HuH-7 (cell line): ENCODE measurements at regions not wholly inside any gene's neighbourhood (a gene's known extent, or its start where the extent isn't known, plus 50 kb on each side); places are given as distances from the start of the nearest gene placed in this dataset.
A peak's percentile ranks its signal among the peaks of the same experiment; 100 is the strongest.
"Not testable (repeated sequence)": the region's sequence is repeated elsewhere in the genome, so short reads cannot be mapped to it uniquely, and the experiment has no call there.

Source experiments
- DNase-seq: peaks from one replicate; pipeline ENCODE4 v3.0.0; 2011; ENCODE audit warnings: low spot score

DNA sequence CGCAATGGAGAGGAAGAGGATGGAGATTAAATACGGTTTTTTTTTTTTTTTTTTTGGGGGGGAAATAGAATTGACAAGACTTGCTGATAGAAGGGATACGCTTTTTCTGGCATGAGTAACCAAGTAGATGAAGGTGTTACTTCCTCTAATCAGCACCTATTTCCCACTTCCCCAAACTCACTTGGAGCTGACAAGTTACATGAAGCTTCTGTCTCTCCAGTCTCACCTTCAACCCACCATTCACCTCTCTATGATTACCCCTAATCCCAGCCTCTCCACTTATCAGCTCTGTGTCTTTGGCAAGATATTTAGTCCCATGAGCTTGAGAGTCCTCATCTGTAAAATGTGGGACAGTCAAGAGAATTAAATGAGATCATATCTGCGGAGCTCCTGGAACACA, 185.9 kb upstream of the HS3ST3A1 start:
- DNase-seq, result no peak

GRCh38 chr17:13788385-13788784, 186.7 kb upstream of the HS3ST3A1 start:
- DNase-seq, result no peak

DNA sequence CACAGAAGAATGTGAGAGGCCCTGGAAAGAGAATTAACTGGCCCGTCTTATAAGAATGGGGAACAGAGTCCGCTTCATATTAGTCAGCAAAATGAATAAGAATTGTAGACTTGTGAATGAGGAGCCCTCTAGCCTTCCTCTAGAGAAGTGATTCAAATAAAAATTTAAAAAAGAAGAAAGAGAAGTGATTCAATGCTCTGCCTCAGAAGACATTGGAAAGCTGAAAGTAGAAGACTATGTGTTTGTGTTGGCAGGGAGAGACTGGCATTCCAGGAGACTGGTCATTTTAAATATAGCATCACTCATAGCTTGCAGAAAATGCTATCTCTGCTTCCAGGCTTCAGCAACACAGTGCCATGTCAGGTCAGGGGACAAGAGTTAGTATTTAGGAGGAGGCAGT, 190.6 kb upstream of the HS3ST3A1 start:
- no peak for DNase-seq

DNA sequence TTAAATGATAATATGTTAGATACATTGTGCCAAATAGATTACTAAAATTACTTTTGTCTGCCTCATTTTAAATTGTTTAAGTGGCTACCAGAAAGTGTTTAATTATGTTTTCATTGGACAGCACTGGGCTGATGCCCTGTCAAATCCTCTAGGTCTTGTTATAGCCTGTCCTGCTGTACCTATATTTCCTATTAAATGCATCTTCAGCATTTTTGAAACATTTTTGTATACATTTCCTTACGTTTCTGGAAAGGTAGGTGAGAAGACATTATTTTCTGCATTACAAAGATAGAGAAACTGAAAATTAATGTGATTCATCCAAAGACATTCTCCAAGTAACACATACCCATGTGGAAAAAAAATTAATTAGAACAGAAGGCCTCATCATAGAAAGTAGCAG, 192.2 kb upstream of the HS3ST3A1 start:
- DNase-seq, result no peak

DNA sequence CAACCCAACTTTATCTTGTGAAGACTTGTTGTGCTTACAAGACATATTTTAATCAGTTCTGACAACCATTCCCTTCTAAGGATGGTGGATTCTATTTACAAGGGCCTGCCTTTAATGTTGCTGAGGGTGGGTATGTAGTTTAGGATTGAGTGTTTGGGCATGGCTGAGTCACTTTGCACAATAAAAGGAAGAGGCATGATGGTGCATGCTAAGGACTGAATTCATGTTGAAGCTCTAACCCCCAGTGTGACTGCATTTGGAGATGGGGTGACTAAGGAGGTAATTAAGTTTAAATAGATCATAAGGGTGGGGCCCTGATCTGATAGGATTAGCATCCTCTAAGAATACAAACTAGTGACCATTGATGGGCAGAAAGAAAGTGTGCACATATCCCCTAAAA, 196.1 kb upstream of the HS3ST3A1 start:
- no peak for DNase-seq

- DNase-seq, result no peak
Observed at GRCh38 chr17:13806092-13806491, 204.4 kb upstream of the HS3ST3A1 start.

GRCh38 chr17:13807103-13807502, 205.4 kb upstream of the HS3ST3A1 start:
- no peak for DNase-seq

- no peak for DNase-seq
Observed at GRCh38 chr17:13812350-13812749, 210.6 kb upstream of the HS3ST3A1 start.

- peak; percentile 22 for DNase-seq
Observed at GRCh38 chr17:13813347-13814240, 211.9 kb upstream of the HS3ST3A1 start.

DNA sequence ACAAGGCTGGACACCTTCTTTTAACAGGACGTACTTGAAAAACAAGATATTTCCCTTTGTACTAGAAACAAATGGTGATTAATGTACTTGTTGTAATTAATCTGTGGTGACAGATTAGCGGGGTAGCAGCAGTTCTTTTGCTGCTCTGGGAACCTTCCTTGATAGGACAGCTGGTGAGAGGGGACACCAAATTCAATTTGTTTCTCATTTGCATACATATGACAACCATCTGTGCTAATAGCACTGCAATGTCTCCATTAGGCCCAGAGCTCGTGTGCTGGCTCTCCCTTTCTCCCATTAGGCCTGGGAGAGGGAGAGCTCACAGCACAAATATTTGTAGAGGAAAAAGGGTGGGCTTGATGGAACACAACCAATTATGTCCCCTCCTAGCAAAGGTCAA, 221.0 kb upstream of the HS3ST3A1 start:
- DNase-seq, result no peak

- no peak for DNase-seq
Observed at GRCh38 chr17:13825526-13826040, 223.9 kb upstream of the HS3ST3A1 start.

GRCh38 chr17:13827118-13827517, 225.4 kb upstream of the HS3ST3A1 start:
- DNase-seq, result no peak

- no peak for DNase-seq
Observed at GRCh38 chr17:13833921-13834320, 232.2 kb upstream of the HS3ST3A1 start.

- no peak for DNase-seq
Observed at GRCh38 chr17:13835151-13835550, 233.4 kb upstream of the HS3ST3A1 start.

DNA sequence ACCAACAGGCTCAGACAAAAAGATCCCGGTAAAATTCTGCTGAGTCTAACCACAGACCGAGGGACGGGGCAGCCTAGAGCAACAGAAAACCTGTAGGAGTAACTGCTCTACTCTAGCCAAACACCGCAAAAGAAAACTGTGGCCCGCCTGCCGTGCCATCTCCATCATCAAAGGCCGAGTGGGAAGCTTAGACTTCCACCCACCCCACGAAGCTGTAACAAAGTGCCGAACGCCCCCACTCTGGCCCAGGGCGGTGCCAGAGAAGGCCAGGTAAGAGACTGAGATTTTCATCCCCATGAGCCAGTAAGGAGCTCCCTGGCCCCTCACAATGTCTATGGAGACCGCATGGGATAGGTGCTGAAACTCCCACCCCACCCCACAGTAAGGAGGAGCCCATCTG, 231.9 kb upstream of the COX10 start:
- DNase-seq, result no peak

GRCh38 chr17:13840254-13840653, 229.1 kb upstream of the COX10 start:
- no peak for DNase-seq

- no peak for DNase-seq
Observed at GRCh38 chr17:13843862-13844635, 225.3 kb upstream of the COX10 start.

GRCh38 chr17:13851889-13852288, 217.4 kb upstream of the COX10 start:
- no peak for DNase-seq

DNA sequence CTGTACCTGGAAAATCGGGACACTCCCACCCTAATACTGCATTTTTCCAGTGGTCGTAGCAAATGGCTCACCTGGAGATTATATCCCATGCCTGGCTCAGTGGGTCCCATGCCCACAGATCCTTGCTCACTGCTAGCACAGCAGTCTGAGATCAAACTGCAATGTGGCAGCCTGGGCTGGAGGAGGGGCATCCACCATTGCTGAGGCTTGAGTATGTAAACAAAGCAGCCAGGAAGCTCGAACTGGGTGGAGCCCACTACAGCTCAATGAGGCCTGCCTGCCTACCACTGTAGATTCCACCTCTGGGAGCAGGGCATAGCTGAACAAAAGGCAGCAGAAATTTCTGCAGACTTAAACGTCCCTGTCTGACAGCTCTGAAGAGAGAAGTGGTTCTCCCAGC, 213.6 kb upstream of the COX10 start:
- DNase-seq, result not testable (repeated sequence)

- no peak for DNase-seq
Observed at GRCh38 chr17:13862346-13862745, 207.0 kb upstream of the COX10 start.

- no peak for DNase-seq
Observed at GRCh38 chr17:13863436-13863835, 205.9 kb upstream of the COX10 start.

DNA sequence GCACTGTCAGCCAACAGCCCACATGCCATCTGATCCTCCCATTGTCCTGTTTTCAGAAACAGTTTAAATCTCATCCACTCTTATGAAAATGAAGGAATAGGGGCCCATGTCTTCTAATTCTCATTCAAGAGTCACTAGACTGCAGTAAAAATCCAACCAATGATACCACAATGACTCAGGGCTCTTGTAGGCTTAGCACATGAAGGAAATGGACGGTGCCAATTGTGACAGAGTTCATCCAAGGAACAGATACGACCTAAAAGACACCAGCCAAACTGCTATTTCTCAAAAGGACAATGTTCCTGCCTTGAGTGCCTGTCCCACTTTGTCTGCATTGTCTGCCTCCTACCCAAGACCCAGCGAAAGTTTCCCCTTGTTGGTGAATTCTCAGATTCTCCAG, 204.8 kb upstream of the COX10 start:
- DNase-seq, result no peak

DNA sequence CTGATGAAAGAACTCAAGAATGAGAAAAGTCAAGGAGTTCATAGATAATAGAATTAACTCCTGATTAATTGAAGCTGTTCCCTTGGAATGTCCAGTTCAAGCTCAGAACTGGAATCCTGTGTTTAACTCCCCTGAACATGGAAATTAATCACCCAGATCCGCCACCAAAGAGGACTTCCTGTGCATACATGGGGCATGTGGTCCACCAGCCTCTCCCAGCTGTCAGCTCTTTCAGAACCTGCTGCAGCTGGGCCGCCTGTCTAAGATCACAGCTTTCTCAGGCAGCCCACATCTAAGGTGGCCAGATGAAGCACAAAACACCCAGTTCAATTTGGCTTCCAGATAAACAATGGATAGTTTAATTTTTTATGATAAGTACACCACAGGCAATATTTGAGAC, 203.7 kb upstream of the COX10 start:
- no peak for DNase-seq
